ENCODE measurements at regions not wholly inside any gene's neighbourhood (a gene's known extent, or its start where the extent isn't known, plus 50 kb on each side); places are given as distances from the start of the nearest gene placed in this dataset.

DNA sequence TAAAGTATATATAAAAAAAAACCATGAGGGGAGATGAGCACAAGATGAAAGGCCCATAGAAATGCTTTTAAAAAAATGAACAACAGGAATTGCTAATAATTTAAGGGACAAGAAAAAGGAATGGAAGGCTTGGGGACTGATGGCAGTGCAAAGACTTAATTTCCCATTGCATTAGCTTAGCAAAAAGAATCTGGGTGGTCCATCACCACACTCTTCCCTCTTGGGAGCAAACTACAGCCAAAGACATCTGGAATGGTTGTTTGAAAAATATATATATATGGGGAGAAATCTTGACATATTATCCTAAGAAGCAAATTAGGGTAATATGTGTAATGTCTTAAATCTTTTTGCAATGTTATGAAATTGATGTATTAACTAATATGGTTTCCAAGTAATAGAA lies 727.1 kb downstream of the METTL15 start:
- no peak overlapping the region for H3K4me3 ChIP-seq (ENCODE audit: low read depth, low read length)
- TF ChIP-seq, protein P1, sequence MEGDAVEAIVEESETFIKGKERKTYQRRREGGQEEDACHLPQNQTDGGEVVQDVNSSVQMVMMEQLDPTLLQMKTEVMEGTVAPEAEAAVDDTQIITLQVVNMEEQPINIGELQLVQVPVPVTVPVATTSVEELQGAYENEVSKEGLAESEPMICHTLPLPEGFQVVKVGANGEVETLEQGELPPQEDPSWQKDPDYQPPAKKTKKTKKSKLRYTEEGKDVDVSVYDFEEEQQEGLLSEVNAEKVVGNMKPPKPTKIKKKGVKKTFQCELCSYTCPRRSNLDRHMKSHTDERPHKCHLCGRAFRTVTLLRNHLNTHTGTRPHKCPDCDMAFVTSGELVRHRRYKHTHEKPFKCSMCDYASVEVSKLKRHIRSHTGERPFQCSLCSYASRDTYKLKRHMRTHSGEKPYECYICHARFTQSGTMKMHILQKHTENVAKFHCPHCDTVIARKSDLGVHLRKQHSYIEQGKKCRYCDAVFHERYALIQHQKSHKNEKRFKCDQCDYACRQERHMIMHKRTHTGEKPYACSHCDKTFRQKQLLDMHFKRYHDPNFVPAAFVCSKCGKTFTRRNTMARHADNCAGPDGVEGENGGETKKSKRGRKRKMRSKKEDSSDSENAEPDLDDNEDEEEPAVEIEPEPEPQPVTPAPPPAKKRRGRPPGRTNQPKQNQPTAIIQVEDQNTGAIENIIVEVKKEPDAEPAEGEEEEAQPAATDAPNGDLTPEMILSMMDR (IDR thresholded peaks at IDR 0.05; ENCODE audit: borderline replicate concordance, insufficient read depth, low read depth, low read length), result no peak

GRCh38 chr11:28834877-28835276 lies 726.7 kb downstream of the METTL15 start:
- TF ChIP-seq, protein P1 (IDR thresholded peaks at IDR 0.05; ENCODE audit: borderline replicate concordance, insufficient read depth, low read depth, low read length), result no peak
- no peak overlapping the region for H3K4me3 ChIP-seq (ENCODE audit: low read depth, low read length)

DNA sequence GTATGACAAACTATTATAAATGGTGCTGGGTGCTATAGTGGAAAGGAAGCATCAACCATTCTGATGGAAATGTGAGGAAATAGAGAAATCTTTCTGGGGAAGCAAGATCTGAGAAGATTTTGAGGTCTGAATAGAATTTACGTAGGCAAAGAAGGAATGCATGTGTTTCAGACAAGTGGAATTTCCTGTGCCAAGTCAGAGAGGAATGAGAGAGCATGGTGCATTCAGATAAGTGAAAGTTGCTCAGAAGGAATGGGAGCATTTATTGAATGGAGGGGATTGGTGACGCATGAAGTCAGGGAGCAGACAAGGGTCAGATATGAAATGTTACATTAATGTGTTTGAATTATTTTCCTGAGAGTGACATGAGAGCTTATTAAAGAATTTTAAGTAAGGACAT lies 725.5 kb downstream of the METTL15 start:
- TF ChIP-seq, protein P1 (IDR thresholded peaks at IDR 0.05; ENCODE audit: borderline replicate concordance, insufficient read depth, low read depth, low read length), result no peak
- H3K4me3 ChIP-seq (ENCODE audit: low read depth, low read length), result no peak overlapping the region

- TF ChIP-seq, protein P1 (IDR thresholded peaks at IDR 0.05; ENCODE audit: borderline replicate concordance, insufficient read depth, low read depth, low read length), result no peak
- H3K4me3 ChIP-seq (ENCODE audit: low read depth, low read length), result no peak overlapping the region
Measured at GRCh38 chr11:28833169-28833568, 725.0 kb downstream of the METTL15 start.

DNA sequence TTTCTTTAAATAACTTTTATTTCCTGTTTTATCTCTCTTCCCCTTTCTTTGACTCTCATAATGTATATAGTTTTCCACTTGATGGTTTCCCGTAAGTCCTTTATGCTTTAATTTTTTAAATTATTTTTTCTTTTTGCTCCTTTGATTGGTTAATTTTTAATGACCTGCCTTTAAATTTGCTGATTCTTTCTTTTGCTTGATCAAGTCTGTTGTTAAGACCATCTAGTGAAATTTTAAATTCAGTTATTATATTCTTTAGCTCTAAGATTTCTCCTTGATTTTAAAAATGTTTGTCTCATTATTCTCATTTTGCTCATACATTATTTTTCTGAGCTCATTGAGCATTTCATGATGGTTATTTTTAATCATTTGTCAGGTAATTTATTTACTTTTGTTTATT lies 718.6 kb downstream of the METTL15 start:
- no peak overlapping the region for H3K4me3 ChIP-seq (ENCODE audit: low read depth, low read length)
- TF ChIP-seq, protein P1 (IDR thresholded peaks at IDR 0.05; ENCODE audit: borderline replicate concordance, insufficient read depth, low read depth, low read length), result no peak

DNA sequence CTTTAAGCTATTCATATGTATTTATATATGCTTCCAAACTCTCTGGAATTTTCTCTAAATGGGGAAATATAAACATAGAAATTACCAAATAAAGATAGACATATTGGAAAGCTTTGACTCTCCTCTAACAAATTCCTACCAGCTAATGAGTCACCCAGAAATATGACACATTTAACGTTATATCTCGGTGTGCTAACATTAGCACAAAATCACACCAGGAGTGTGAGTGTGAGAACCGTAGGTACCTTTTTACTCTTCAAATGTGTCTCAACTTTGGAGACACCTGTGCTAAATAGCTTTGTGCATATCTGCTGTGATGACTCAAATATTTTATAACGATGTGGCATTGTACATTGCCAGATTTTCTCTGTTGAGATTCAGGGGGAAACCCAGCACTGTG lies 714.4 kb downstream of the METTL15 start:
- TF ChIP-seq, protein P1 (IDR thresholded peaks at IDR 0.05; ENCODE audit: borderline replicate concordance, insufficient read depth, low read depth, low read length), result no peak

GRCh38 chr11:28820296-28820989 lies 712.3 kb downstream of the METTL15 start:
- TF ChIP-seq, protein P1 (IDR thresholded peaks at IDR 0.05; ENCODE audit: borderline replicate concordance, insufficient read depth, low read depth, low read length), result no peak

More for the DNA sequence above, 714.4 kb downstream of the METTL15 start:
- H3K4me3 ChIP-seq (ENCODE audit: low read depth, low read length), result no peak overlapping the region

More at GRCh38 chr11:28820296-28820989, 712.3 kb downstream of the METTL15 start:
- no peak overlapping the region for H3K4me3 ChIP-seq (ENCODE audit: low read depth, low read length)
